Heart left ventricle (tissue), 13 donors: ENCODE measurements at regions not wholly inside any gene's neighbourhood (a gene's known extent, or its start where the extent isn't known, plus 50 kb on each side); places are given as distances from the start of the nearest gene placed in this dataset.

Source experiments
- CTCF ChIP-seq, 12 donors: fragments of 200-600 bp; sonication (generic) in 4 of 12; IDR thresholded peaks; one replicate each; pipeline versions ENCODE4 v1.5.0 to v1.8.0; 2018 to 2022; ENCODE audit warnings: antibody characterized with exemption in 12 of 12, mild to moderate bottlenecking in 5 of 12
- POLR2A ChIP-seq, 2 donors: fragments of 450-650 bp; IDR thresholded peaks; one replicate each; pipeline ENCODE4 v1.6.1; 2017; ENCODE audit warnings: antibody characterized with exemption in 2 of 2, mild to moderate bottlenecking in 2 of 2, moderate library complexity in 2 of 2
- donor health status: ischemic (EF 13 %, LVEDD 7.1; RV severe dilation, severe dysfunction).
- donor health status: DM: no; HTN: yes; CAD: no.
- donor health status: DM: no; HTN: no; CAD: no.
- donor health status: ischemic (EF 25% LVEDD 6.9; RV normal size, moderate dysfunction).
- donor health status: ischemic (EF 25% LVEDD 5.7; RV mildly dilated, moderate dysfunction).
- donor health status: ischemic (EF 35%, LVEDD 5.7; RV mildly dilated, moderate dysfunction).
- donor health status: nonischemic (EF 11% LVEDD 7.7; RV severe dilation, severe dysfunction).
- donor health status: DM: yes; HTN: yes; CAD: no.
- donor health status: PGD.
- donor health status: ischemic (EF 29% LVEDD 5.4; RV normal size, mild dysfunction).
- donor health status: nonischemic (EF 23%, LVEDD 6.1; RV moderate dilation, normal function).

GRCh38 chr6:84525907-84526306, 238.5 kb downstream of the TBX18 start:
- TF ChIP-seq CTCF (IDR thresholded peaks at IDR 0.05) (no peak), POLR2A (IDR thresholded peaks at IDR 0.05) (no peak)
